ENCODE measurements at regions not wholly inside any gene's neighbourhood (a gene's known extent, or its start where the extent isn't known, plus 50 kb on each side); places are given as distances from the start of the nearest gene placed in this dataset.

- H3K27ac ChIP-seq: no peak overlapping the region
- no peaks in the 10 kb centered on the region for H3K27me3 ChIP-seq
- no peaks in the 10 kb centered on the region for H3K4me1 ChIP-seq
- no peaks in the 10 kb centered on the region for H4K20me1 ChIP-seq
- H3K4me3 ChIP-seq: no peak overlapping the region
- H3K36me3 ChIP-seq: no peaks in the 10 kb centered on the region
- no peaks in the 10 kb centered on the region for H3K9me3 ChIP-seq (replicated peaks in 1 of 11)
- TF ChIP-seq Cebpa-rat (IDR thresholded peaks at IDR 0.05): no peak
- no peak overlapping the region for H3K4me2 ChIP-seq
- H3K9ac ChIP-seq: no peak overlapping the region
Observed at GRCh38 chr2:116645155-116645554, 1169.3 kb upstream of the DDX18 start.

DNA sequence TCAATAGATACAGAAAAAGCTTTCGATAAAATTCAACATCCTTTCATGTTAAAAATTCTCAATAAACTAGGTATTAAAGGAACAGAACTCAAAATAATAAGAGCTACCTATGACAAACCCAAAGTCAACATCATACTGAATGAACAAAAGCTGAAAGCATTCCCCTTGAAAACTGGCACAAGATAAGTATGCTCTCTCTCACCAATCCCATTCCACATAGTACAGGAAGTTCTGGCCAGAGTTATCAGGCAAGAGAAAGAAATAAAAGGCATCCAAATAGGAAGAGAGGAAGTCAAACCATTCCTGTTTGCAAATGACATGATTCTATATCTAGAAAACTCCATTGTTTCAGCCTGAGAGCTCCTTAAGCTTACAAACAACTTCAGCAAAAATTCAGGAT is 1145.8 kb upstream of the DDX18 start:
- H3K4me1 ChIP-seq: peaks cover 0 to 19% (median 0%) of the 10 kb centered on the region in 10 experiments; a peak in 7 of 20 replicates
- no peak for TF ChIP-seq Cebpa-rat (IDR thresholded peaks at IDR 0.05)
- no peak overlapping the region for H3K4me3 ChIP-seq
- no peak overlapping the region for H3K27ac ChIP-seq
- H3K27me3 ChIP-seq: no peaks in the 10 kb centered on the region
- H3K9me3 ChIP-seq (replicated peaks in 1 of 11): no peaks in the 10 kb centered on the region
- no peaks in the 10 kb centered on the region for H3K36me3 ChIP-seq
- peak overlapping the region in 3 of 11 experiments; percentile 13 to 64 (median 41); a peak in 4 of 22 replicates for H3K4me2 ChIP-seq
- no peaks in the 10 kb centered on the region for H4K20me1 ChIP-seq
- H3K9ac ChIP-seq: no peak overlapping the region

- Histone ChIP-seq H3K9ac (no peak overlapping the region), H3K9me3 (replicated peaks in 1 of 11) (no peaks in the 10 kb centered on the region), H3K4me1 (peaks cover 0 to 19% (median 0%) of the 10 kb centered on the region in 10 experiments; a peak in 7 of 20 replicates), H4K20me1 (no peaks in the 10 kb centered on the region), H3K27me3 (no peaks in the 10 kb centered on the region), H3K36me3 (no peaks in the 10 kb centered on the region), H3K27ac (0 out of 22 replicates have a peak overlapping the region, but pooled peaks of 1 of the 11 experiments have one; percentile 20), H3K4me2 (peak overlapping the region in 1 of 11 experiments; percentile 41; a peak in 1 of 22 replicates), H3K4me3 (no peak overlapping the region)
- no peak for TF ChIP-seq Cebpa-rat (IDR thresholded peaks at IDR 0.05)
Observed at GRCh38 chr2:116669782-116670181, 1144.7 kb upstream of the DDX18 start.

- Histone ChIP-seq H3K4me3 (no peak overlapping the region), H3K9me3 (replicated peaks in 1 of 11) (no peaks in the 10 kb centered on the region), H3K9ac (no peak overlapping the region), H4K20me1 (no peaks in the 10 kb centered on the region), H3K27ac (no peak overlapping the region), H3K4me1 (peaks cover 0 to 7% (median 0%) of the 10 kb centered on the region in 10 experiments; a peak in 7 of 20 replicates), H3K36me3 (no peaks in the 10 kb centered on the region), H3K4me2 (no peak overlapping the region), H3K27me3 (no peaks in the 10 kb centered on the region)
- TF ChIP-seq Cebpa-rat (IDR thresholded peaks at IDR 0.05): no peak
Observed at GRCh38 chr2:116674188-116674587, 1140.3 kb upstream of the DDX18 start.

- Histone ChIP-seq H3K27me3 (no peaks in the 10 kb centered on the region), H3K4me3 (no peak overlapping the region), H3K4me1 (no peaks in the 10 kb centered on the region), H3K4me2 (no peak overlapping the region), H3K9me3 (replicated peaks in 1 of 11) (no peaks in the 10 kb centered on the region), H3K36me3 (no peaks in the 10 kb centered on the region), H3K27ac (no peak overlapping the region), H3K9ac (no peak overlapping the region), H4K20me1 (no peaks in the 10 kb centered on the region)
- no peak for TF ChIP-seq Cebpa-rat (IDR thresholded peaks at IDR 0.05)
Observed at GRCh38 chr2:116676776-116677175, 1137.7 kb upstream of the DDX18 start.

DNA sequence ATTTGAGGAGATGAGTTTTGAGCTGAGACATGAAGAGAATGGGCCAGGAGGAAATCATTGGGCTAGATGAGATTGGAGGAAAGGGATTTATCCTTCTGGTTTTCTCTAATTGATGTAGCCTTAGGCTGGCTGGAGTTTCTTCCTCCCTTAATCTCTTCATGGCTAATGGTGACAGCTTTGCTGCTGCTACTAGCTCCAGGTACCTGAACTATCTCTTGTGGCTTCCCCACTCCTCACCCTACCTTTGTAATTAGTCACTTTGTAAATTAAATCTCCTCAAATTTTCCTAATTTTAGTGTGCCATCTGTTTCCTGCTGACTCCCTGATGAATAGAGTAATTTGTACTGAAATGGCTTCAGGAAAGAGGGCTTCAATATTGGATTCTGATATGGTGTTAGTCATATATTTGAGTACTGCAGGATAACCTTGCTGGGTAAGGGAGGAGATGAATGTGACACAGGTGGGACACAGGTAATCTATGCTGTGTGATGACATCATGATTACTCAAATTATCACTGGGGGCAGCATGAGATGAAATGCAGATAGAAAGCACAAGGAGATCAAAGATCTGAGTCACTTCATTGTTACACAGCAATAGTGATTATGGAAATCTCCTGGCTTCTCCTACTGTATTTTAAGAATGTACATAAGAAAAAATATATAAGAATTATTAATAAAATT is 1134.1 kb upstream of the DDX18 start:
- Histone ChIP-seq H3K9me3 (replicated peaks in 1 of 11) (no peaks in the 10 kb centered on the region), H3K4me1 (no peaks in the 10 kb centered on the region), H3K4me2 (no peak overlapping the region), H4K20me1 (no peaks in the 10 kb centered on the region), H3K36me3 (no peaks in the 10 kb centered on the region), H3K4me3 (no peak overlapping the region), H3K27ac (no peak overlapping the region), H3K9ac (no peak overlapping the region), H3K27me3 (no peaks in the 10 kb centered on the region)
- TF ChIP-seq Cebpa-rat (IDR thresholded peaks at IDR 0.05): no peak

DNA sequence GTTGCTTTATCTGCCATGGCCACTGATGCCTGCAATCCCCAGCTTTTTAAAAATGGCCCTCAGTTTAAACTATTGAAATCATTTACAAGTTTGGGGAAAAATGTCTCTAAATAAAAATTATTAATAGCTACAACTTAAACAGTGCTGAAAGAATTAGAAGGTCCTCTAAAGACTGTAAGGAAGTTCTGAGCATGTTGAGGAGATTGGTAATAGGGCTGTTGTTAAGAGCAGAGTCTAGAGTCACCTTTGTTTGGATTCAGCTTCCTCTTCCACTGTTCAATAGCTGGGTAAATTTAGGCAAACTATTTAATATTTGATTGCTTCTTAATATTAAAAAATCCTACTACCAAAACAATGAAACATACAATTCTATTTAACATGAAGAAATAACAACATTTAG is 1127.1 kb upstream of the DDX18 start:
- peaks cover 6 to 13% (median 10%) of the 10 kb centered on the region in 11 experiments; a peak in 21 of 22 replicates for H3K9me3 ChIP-seq (replicated peaks in 1 of 11)
- no peaks in the 10 kb centered on the region for H3K4me1 ChIP-seq
- no peak for TF ChIP-seq Cebpa-rat (IDR thresholded peaks at IDR 0.05)
- H3K4me3 ChIP-seq: no peak overlapping the region
- H3K4me2 ChIP-seq: no peak overlapping the region
- H3K9ac ChIP-seq: no peak overlapping the region
- H4K20me1 ChIP-seq: no peaks in the 10 kb centered on the region
- H3K36me3 ChIP-seq: no peaks in the 10 kb centered on the region
- no peak overlapping the region for H3K27ac ChIP-seq
- H3K27me3 ChIP-seq: no peaks in the 10 kb centered on the region

DNA sequence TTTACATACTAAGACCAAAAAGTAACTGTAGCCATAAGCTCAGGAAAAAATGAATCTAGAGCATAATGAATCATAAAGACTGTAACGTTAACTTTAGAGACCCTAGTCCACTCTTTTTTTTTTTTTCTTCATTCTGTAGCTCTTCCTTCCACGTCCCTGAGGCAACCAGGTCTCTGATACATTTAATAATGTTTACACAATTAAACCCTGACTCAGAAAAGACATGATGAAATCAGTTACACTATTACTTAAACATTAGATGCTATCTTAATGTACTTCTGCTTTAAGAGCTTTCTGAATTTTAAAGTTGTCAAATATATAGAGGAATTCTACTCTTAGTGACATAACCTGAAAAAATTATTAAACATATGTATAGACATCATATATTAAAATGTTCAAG is 1121.5 kb upstream of the DDX18 start:
- Histone ChIP-seq H3K9me3 (replicated peaks in 1 of 11) (peaks cover 6 to 13% (median 10%) of the 10 kb centered on the region in 11 experiments; a peak in 21 of 22 replicates), H3K4me1 (no peaks in the 10 kb centered on the region), H3K27ac (no peak overlapping the region), H3K4me3 (no peak overlapping the region), H3K27me3 (no peaks in the 10 kb centered on the region), H4K20me1 (no peaks in the 10 kb centered on the region; a peak in 1 of 22 replicates), H3K9ac (no peak overlapping the region), H3K4me2 (no peak overlapping the region), H3K36me3 (no peaks in the 10 kb centered on the region)
- no peak for TF ChIP-seq Cebpa-rat (IDR thresholded peaks at IDR 0.05)

DNA sequence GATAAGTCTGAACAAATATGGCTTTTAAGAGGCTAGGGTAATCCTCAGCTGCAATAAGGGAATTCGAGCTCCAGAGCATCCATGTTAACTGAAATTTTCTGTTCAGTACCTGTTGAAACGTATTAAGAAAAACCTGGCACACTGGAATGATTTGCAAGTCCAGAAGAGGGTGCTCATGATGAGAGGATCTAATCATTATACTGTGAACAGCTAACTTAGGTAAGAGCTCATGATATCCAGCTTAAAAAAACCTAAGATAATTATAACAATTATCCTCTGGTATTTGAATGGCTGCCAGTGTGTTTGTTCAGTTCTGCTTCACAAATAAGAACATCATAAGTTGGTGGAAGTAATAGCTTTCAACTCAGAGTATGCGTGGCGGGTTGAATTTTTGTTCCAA is 1118.3 kb upstream of the DDX18 start:
- Histone ChIP-seq H3K27me3 (no peaks in the 10 kb centered on the region), H3K27ac (no peak overlapping the region), H3K9ac (no peak overlapping the region), H3K4me3 (no peak overlapping the region), H3K4me2 (no peak overlapping the region), H3K9me3 (replicated peaks in 1 of 11) (no peaks in the 10 kb centered on the region), H4K20me1 (no peaks in the 10 kb centered on the region; a peak in 1 of 22 replicates), H3K4me1 (no peaks in the 10 kb centered on the region), H3K36me3 (no peaks in the 10 kb centered on the region)
- TF ChIP-seq Cebpa-rat (IDR thresholded peaks at IDR 0.05): no peak

DNA sequence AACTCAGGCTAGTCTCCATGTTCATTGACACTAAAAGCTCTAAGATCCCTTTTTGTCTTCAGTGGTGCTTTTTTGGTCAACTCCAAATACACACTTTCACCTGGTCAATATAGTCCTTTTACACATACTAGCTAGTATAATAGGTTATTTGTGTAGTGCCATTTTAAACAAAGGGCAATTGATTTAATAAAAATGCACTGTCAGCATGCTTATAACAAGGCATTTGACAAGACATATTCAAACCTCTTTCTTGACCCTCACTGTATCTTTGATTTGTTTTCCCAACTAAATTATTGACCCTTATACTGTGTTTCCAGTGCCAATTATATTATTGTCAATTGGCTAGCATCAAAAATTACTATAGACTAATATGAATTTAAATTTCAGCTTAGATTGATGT is 1117.6 kb upstream of the DDX18 start:
- no peaks in the 10 kb centered on the region; a peak in 1 of 22 replicates for H4K20me1 ChIP-seq
- no peaks in the 10 kb centered on the region for H3K4me1 ChIP-seq
- no peak overlapping the region for H3K4me2 ChIP-seq
- no peak for TF ChIP-seq Cebpa-rat (IDR thresholded peaks at IDR 0.05)
- no peaks in the 10 kb centered on the region for H3K36me3 ChIP-seq
- H3K4me3 ChIP-seq: no peak overlapping the region
- no peak overlapping the region for H3K27ac ChIP-seq
- no peaks in the 10 kb centered on the region for H3K27me3 ChIP-seq
- no peak overlapping the region for H3K9ac ChIP-seq
- H3K9me3 ChIP-seq (replicated peaks in 1 of 11): no peaks in the 10 kb centered on the region

Measured in BLaER1 treated with 17β-estradiol and CSF1 and Interleukin-3, amounts not matched to agents 10 nM and 100 nM (cell line).